ENCODE measurements at regions not wholly inside any gene's neighbourhood (a gene's known extent, or its start where the extent isn't known, plus 50 kb on each side); places are given as distances from the start of the nearest gene placed in this dataset.

GRCh38 chr10:34932235-34932634, 117.1 kb upstream of the PARD3 start:
- H4K20me1 ChIP-seq (ENCODE audit: insufficient read depth, low read length), result no peaks in the 10 kb centered on the region
- H3K4me1 ChIP-seq (ENCODE audit: insufficient read depth, low read length), result no peaks in the 10 kb centered on the region
- no peaks in the 10 kb centered on the region for H3K36me3 ChIP-seq (ENCODE audit: insufficient read depth, low read length)
- H2AFZ ChIP-seq (ENCODE audit: low read depth, low read length), result no peak overlapping the region
- no peak overlapping the region for H3K27ac ChIP-seq (ENCODE audit: low read length)
- no peaks in the 10 kb centered on the region for H3K79me2 ChIP-seq (ENCODE audit: insufficient read depth, low read length)
- H3K27me3 ChIP-seq (ENCODE audit: insufficient read depth, low read length, poor library complexity), result no peaks in the 10 kb centered on the region
- no peak overlapping the region for H3K4me2 ChIP-seq (ENCODE audit: insufficient read depth, low read length)
- no peak overlapping the region for H3K4me3 ChIP-seq (ENCODE audit: low read depth in 1 of 2, low read length in 2 of 2)
- no peak for ATAC-seq (ENCODE audit: insufficient read depth, low read depth)
- no peaks in the 10 kb centered on the region for H3K9me3 ChIP-seq (ENCODE audit: insufficient read depth, low read length, severe bottlenecking)
- no peak for DNase-seq
- H3K9ac ChIP-seq (ENCODE audit: low read depth, low read length), result no peak overlapping the region
- TF ChIP-seq EZH2 (IDR thresholded peaks at IDR 0.05; ENCODE audit: borderline replicate concordance, low read depth, low read length, severe bottlenecking) (no peak), CTCF (IDR thresholded peaks at IDR 0.05; ENCODE audit: borderline replicate concordance, extremely low read depth, low read length, poor library complexity, severe bottlenecking) (no peak)

GRCh38 chr10:34931216-34931615, 116.1 kb upstream of the PARD3 start:
- H2AFZ ChIP-seq (ENCODE audit: low read depth, low read length), result no peak overlapping the region
- no peaks in the 10 kb centered on the region for H3K79me2 ChIP-seq (ENCODE audit: insufficient read depth, low read length)
- no peaks in the 10 kb centered on the region for H3K27me3 ChIP-seq (ENCODE audit: insufficient read depth, low read length, poor library complexity)
- H3K4me1 ChIP-seq (ENCODE audit: insufficient read depth, low read length), result no peaks in the 10 kb centered on the region
- no peaks in the 10 kb centered on the region for H4K20me1 ChIP-seq (ENCODE audit: insufficient read depth, low read length)
- DNase-seq (no peak), ATAC-seq (ENCODE audit: insufficient read depth, low read depth) (no peak)
- H3K36me3 ChIP-seq (ENCODE audit: insufficient read depth, low read length), result no peaks in the 10 kb centered on the region
- H3K9me3 ChIP-seq (ENCODE audit: insufficient read depth, low read length, severe bottlenecking), result no peaks in the 10 kb centered on the region
- no peak overlapping the region for H3K4me3 ChIP-seq (ENCODE audit: low read depth in 1 of 2, low read length in 2 of 2)
- no peak overlapping the region for H3K27ac ChIP-seq (ENCODE audit: low read length)
- H3K4me2 ChIP-seq (ENCODE audit: insufficient read depth, low read length), result no peak overlapping the region
- no peak overlapping the region for H3K9ac ChIP-seq (ENCODE audit: low read depth, low read length)
- no peak for TF ChIP-seq EZH2 (IDR thresholded peaks at IDR 0.05; ENCODE audit: borderline replicate concordance, low read depth, low read length, severe bottlenecking)
- no peak for TF ChIP-seq CTCF (IDR thresholded peaks at IDR 0.05; ENCODE audit: borderline replicate concordance, extremely low read depth, low read length, poor library complexity, severe bottlenecking)

GRCh38 chr10:34922138-34922537, 107.0 kb upstream of the PARD3 start:
- H3K27me3 ChIP-seq (ENCODE audit: insufficient read depth, low read length, poor library complexity), result no peaks in the 10 kb centered on the region
- no peak overlapping the region for H3K4me2 ChIP-seq (ENCODE audit: insufficient read depth, low read length)
- no peaks in the 10 kb centered on the region for H3K36me3 ChIP-seq (ENCODE audit: insufficient read depth, low read length)
- no peak for TF ChIP-seq EZH2 (IDR thresholded peaks at IDR 0.05; ENCODE audit: borderline replicate concordance, low read depth, low read length, severe bottlenecking)
- no peak for TF ChIP-seq CTCF (IDR thresholded peaks at IDR 0.05; ENCODE audit: borderline replicate concordance, extremely low read depth, low read length, poor library complexity, severe bottlenecking)
- H4K20me1 ChIP-seq (ENCODE audit: insufficient read depth, low read length), result no peaks in the 10 kb centered on the region
- H3K79me2 ChIP-seq (ENCODE audit: insufficient read depth, low read length), result no peaks in the 10 kb centered on the region
- DNase-seq (no peak), ATAC-seq (ENCODE audit: insufficient read depth, low read depth) (no peak)
- no peak overlapping the region; the same call in 1 of the 2 replicates for H2AFZ ChIP-seq (ENCODE audit: low read depth, low read length)
- H3K9ac ChIP-seq (ENCODE audit: low read depth, low read length), result no peak overlapping the region
- no peak overlapping the region for H3K4me3 ChIP-seq (ENCODE audit: low read depth in 1 of 2, low read length in 2 of 2)
- H3K9me3 ChIP-seq (ENCODE audit: insufficient read depth, low read length, severe bottlenecking), result peaks cover 18% of the 10 kb centered on the region
- H3K27ac ChIP-seq (ENCODE audit: low read length), result no peak overlapping the region
- H3K4me1 ChIP-seq (ENCODE audit: insufficient read depth, low read length), result no peaks in the 10 kb centered on the region

GRCh38 chr10:34920578-34920977, 105.5 kb upstream of the PARD3 start:
- H3K79me2 ChIP-seq (ENCODE audit: insufficient read depth, low read length), result no peaks in the 10 kb centered on the region
- H3K36me3 ChIP-seq (ENCODE audit: insufficient read depth, low read length), result no peaks in the 10 kb centered on the region
- H3K27me3 ChIP-seq (ENCODE audit: insufficient read depth, low read length, poor library complexity), result no peaks in the 10 kb centered on the region
- H4K20me1 ChIP-seq (ENCODE audit: insufficient read depth, low read length), result no peaks in the 10 kb centered on the region
- no peak overlapping the region for H2AFZ ChIP-seq (ENCODE audit: low read depth, low read length)
- peaks cover 18% of the 10 kb centered on the region for H3K9me3 ChIP-seq (ENCODE audit: insufficient read depth, low read length, severe bottlenecking)
- H3K4me1 ChIP-seq (ENCODE audit: insufficient read depth, low read length), result no peaks in the 10 kb centered on the region
- no peak overlapping the region for H3K4me2 ChIP-seq (ENCODE audit: insufficient read depth, low read length)
- TF ChIP-seq CTCF (IDR thresholded peaks at IDR 0.05; ENCODE audit: borderline replicate concordance, extremely low read depth, low read length, poor library complexity, severe bottlenecking), result no peak
- TF ChIP-seq EZH2 (IDR thresholded peaks at IDR 0.05; ENCODE audit: borderline replicate concordance, low read depth, low read length, severe bottlenecking), result no peak
- no peak overlapping the region for H3K27ac ChIP-seq (ENCODE audit: low read length)
- ATAC-seq (ENCODE audit: insufficient read depth, low read depth) (no peak), DNase-seq (no peak)
- no peak overlapping the region for H3K9ac ChIP-seq (ENCODE audit: low read depth, low read length)
- no peak overlapping the region for H3K4me3 ChIP-seq (ENCODE audit: low read depth in 1 of 2, low read length in 2 of 2)
